ENCODE measurements at regions not wholly inside any gene's neighbourhood (a gene's known extent, or its start where the extent isn't known, plus 50 kb on each side); places are given as distances from the start of the nearest gene placed in this dataset.
"Not testable (repeated sequence)": the region's sequence is repeated elsewhere in the genome, so short reads cannot be mapped to it uniquely, and the experiment has no call there.

DNA sequence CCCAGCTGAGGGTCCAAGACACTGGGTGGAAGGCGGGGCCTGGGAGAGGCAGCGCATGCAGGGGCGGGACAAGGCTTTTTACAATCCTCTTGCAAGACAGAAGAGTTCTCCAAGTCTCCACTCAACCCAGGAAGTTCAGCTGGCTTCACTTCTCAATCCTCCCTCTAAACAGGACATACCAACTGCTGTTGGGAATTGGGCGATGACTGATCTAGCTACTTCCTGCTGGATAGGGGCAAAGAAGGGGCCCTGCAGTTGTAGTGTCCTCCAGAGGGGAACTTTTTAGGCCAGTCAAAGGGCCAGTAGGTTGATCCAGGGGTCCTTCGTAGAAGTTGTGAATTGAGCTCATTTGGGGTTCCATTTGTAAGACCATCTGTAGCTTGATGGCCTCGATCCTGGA, 94.6 kb upstream of the TERB2 start:
- no peak overlapping the region for H3K27ac Mint-ChIP-seq
- H3K4me1 Mint-ChIP-seq = no peaks in the 10 kb centered on the region
- Histone ChIP-seq H3K9me3 (ENCODE audit: control insufficient read depth in 1 of 2, low read length in 2 of 2) (no peaks in the 10 kb centered on the region), H3K4me1 (ENCODE audit: insufficient read depth, low read length) (no peaks in the 10 kb centered on the region), H3K27ac (ENCODE audit: low read depth, low read length) (no peak overlapping the region), H3K36me3 (ENCODE audit: insufficient read depth, low read length) (no peaks in the 10 kb centered on the region), H3K4me3 (ENCODE audit: low read length in 2 of 2) (no peak overlapping the region), H3K27me3 (ENCODE audit: insufficient read depth, low read length) (no peaks in the 10 kb centered on the region)
- peaks cover 0 to 13% (median 3%) of the 10 kb centered on the region in 8 donors for H3K9me3 Mint-ChIP-seq
- H3K27me3 Mint-ChIP-seq = peaks cover 1 to 4% of the 10 kb centered on the region in 2 donors
- intact Hi-C loops (cut with micrococcal nuclease) = no loop called here
- DNase-seq = no peak
- CTCF ChIA-PET (ENCODE audit: partially characterized antibody) = no interaction called here
- H3K4me3 Mint-ChIP-seq = no peak overlapping the region
- H3K36me3 Mint-ChIP-seq = peaks cover 0 to 6% of the 10 kb centered on the region in 2 donors
- POLR2A ChIA-PET (ENCODE audit: partially characterized antibody) = no interaction called here

DNA sequence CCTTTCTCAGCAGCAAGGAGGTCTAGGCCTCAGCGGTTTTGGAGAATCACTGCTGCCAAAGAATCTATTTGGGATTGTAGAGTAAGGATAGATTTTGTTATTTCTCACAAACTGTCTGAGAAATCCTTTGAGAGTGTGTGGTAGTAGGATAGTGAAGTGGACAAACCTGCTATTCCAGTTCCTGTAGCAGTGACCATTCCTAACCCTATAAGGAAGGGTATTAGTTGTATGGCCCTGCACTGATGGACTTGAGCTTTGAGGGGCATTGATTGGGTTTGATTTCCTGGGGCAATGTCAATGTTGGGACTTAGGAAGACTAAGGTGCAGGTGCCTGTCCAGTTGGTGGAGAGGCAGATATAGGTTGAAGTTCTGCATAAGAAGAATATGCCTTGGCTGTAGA, 93.6 kb upstream of the TERB2 start:
- intact Hi-C loops (cut with micrococcal nuclease); H3K27ac Mint-ChIP-seq; DNase-seq; H3K4me1 ChIP-seq (ENCODE audit: insufficient read depth, low read length); H3K4me1 Mint-ChIP-seq; H3K36me3 Mint-ChIP-seq; H3K27ac ChIP-seq (ENCODE audit: low read depth, low read length); H3K27me3 Mint-ChIP-seq; H3K4me3 ChIP-seq (ENCODE audit: low read length in 2 of 2); POLR2A ChIA-PET (ENCODE audit: partially characterized antibody); H3K4me3 Mint-ChIP-seq; H3K36me3 ChIP-seq (ENCODE audit: insufficient read depth, low read length); H3K9me3 ChIP-seq (ENCODE audit: control insufficient read depth in 1 of 2, low read length in 2 of 2); H3K27me3 ChIP-seq (ENCODE audit: insufficient read depth, low read length): not testable (repeated sequence)
- CTCF ChIA-PET (ENCODE audit: partially characterized antibody) = interaction anchor here (0.6 kb wide), 1 partner anchor 287 kb away, joined by 3 read pairs; no protein-coding TSS in a partner anchor
- H3K9me3 Mint-ChIP-seq = peaks cover 0 to 17% (median 3%) of the 10 kb centered on the region in 8 donors

DNA sequence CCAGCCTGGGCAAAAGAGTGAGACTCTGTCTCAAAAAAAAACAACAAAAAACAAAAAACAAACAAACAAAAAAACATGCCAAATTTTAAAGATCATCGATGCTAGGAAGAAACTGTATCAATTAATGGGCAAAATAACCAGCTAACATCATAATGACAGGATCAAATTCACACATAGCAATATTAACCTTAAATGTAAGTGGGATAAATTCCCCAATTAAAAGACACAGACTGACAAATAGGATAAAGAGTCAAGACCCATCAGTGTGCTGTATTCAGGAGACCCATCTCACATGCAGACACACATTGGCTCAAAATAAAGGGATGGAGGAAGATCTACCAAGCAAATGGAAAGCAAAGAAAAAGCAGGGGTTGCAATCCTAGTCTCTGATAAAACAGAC, 88.4 kb upstream of the TERB2 start:
- intact Hi-C loops (cut with micrococcal nuclease); H3K36me3 ChIP-seq (ENCODE audit: insufficient read depth, low read length); POLR2A ChIA-PET (ENCODE audit: partially characterized antibody); H3K27ac Mint-ChIP-seq; H3K4me1 Mint-ChIP-seq; H3K9me3 Mint-ChIP-seq; DNase-seq; H3K4me1 ChIP-seq (ENCODE audit: insufficient read depth, low read length); CTCF ChIA-PET (ENCODE audit: partially characterized antibody); H3K27ac ChIP-seq (ENCODE audit: low read depth, low read length); H3K27me3 ChIP-seq (ENCODE audit: insufficient read depth, low read length); H3K27me3 Mint-ChIP-seq; H3K9me3 ChIP-seq (ENCODE audit: control insufficient read depth in 1 of 2, low read length in 2 of 2); H3K4me3 Mint-ChIP-seq; H3K4me3 ChIP-seq (ENCODE audit: low read length in 2 of 2); H3K36me3 Mint-ChIP-seq: not testable (repeated sequence)

DNA sequence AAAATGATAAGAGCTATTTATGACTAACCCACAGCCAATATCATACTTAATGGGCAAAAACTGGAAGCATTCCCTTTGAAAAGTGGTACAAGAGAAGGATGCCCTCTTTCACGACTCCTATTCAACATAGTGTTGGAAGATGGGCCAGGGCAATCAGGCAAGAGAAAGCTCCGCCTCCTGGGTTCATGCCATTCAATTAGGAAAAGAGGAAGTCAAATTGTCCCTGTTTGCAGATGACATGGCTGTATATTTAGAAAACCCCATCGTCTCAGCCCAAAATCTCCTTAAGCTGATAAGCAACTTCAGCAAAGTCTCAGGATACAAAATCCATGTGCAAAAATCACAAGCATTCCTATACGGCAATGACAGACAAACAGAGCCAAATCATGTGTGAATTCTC, 86.4 kb upstream of the TERB2 start:
- peaks cover 2 to 22% (median 12%) of the 10 kb centered on the region in 8 donors for H3K9me3 Mint-ChIP-seq
- H3K27me3 Mint-ChIP-seq; H3K27ac Mint-ChIP-seq; H3K27me3 ChIP-seq (ENCODE audit: insufficient read depth, low read length); H3K4me1 Mint-ChIP-seq; H3K27ac ChIP-seq (ENCODE audit: low read depth, low read length); H3K4me1 ChIP-seq (ENCODE audit: insufficient read depth, low read length); intact Hi-C loops (cut with micrococcal nuclease); H3K4me3 Mint-ChIP-seq; H3K9me3 ChIP-seq (ENCODE audit: control insufficient read depth in 1 of 2, low read length in 2 of 2); H3K4me3 ChIP-seq (ENCODE audit: low read length in 2 of 2); CTCF ChIA-PET (ENCODE audit: partially characterized antibody); DNase-seq; H3K36me3 ChIP-seq (ENCODE audit: insufficient read depth, low read length); POLR2A ChIA-PET (ENCODE audit: partially characterized antibody); H3K36me3 Mint-ChIP-seq: not testable (repeated sequence)

DNA sequence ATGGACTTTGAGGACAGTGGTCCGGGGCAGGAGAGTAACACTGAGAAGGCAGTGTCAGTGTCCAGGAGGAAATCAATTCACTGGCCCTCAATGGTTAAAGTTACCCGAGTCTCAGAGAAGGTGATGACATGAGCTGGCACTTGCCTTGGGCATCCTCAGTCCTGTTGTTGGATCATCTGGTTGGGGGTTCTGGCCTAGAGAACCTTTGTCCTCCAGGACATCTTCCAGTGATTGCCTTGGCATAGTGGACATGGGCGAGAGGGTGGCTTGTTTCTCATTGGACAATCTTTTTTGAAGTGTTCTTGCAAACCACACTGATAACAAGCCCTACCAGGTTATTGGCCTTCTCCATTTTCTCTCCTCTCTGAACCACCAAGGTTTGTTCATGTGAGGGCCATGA, 83.4 kb upstream of the TERB2 start:
- H3K4me3 ChIP-seq (ENCODE audit: low read length in 2 of 2) = no peak overlapping the region
- ChIA-PET CTCF (ENCODE audit: partially characterized antibody) (no interaction called here), POLR2A (ENCODE audit: partially characterized antibody) (no interaction called here)
- H3K4me1 Mint-ChIP-seq = no peaks in the 10 kb centered on the region
- peaks cover 0 to 4% of the 10 kb centered on the region in 2 donors for H3K9me3 ChIP-seq (ENCODE audit: control insufficient read depth in 1 of 2, low read length in 2 of 2)
- H3K36me3 Mint-ChIP-seq = peaks cover 5% of the 10 kb centered on the region in 2 donors
- H3K27me3 Mint-ChIP-seq = peaks cover 0 to 6% of the 10 kb centered on the region in 2 donors
- no peak overlapping the region for H3K27ac ChIP-seq (ENCODE audit: low read depth, low read length)
- H3K4me1 ChIP-seq (ENCODE audit: insufficient read depth, low read length) = no peaks in the 10 kb centered on the region
- H3K27me3 ChIP-seq (ENCODE audit: insufficient read depth, low read length) = no peaks in the 10 kb centered on the region
- no peak for DNase-seq
- no peak overlapping the region for H3K4me3 Mint-ChIP-seq
- no peaks in the 10 kb centered on the region for H3K36me3 ChIP-seq (ENCODE audit: insufficient read depth, low read length)
- H3K27ac Mint-ChIP-seq = no peak overlapping the region
- H3K9me3 Mint-ChIP-seq = peaks cover 3 to 49% (median 32%) of the 10 kb centered on the region in 8 donors
- intact Hi-C loops (cut with micrococcal nuclease) = no loop called here

DNA sequence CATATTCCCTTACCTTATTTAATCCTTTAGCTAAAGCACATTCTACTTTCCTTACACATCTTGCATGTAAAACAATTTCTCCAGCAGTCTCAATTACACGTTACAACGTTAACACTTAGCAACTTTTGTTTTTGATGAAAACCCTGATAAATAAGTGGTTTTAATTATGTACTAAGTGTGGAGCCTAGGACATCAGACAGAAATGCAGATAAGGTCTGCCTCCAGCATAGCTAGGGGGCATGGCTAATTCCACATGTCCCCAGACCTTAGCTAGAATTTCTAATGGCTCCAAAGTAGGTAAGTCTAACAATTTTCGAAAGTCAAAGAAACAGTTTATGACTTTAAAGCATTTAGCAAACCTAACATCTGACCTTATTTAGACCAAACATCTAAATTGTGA, 77.4 kb upstream of the TERB2 start:
- peaks cover 3 to 60% (median 41%) of the 10 kb centered on the region in 8 donors for H3K9me3 Mint-ChIP-seq
- H3K27me3 Mint-ChIP-seq = peaks cover 5 to 14% of the 10 kb centered on the region in 2 donors
- H3K4me1 Mint-ChIP-seq = peaks cover 0 to 4% (median 2%) of the 10 kb centered on the region in 4 donors
- Histone ChIP-seq H3K27me3 (ENCODE audit: insufficient read depth, low read length) (no peaks in the 10 kb centered on the region), H3K4me1 (ENCODE audit: insufficient read depth, low read length) (no peaks in the 10 kb centered on the region), H3K27ac (ENCODE audit: low read depth, low read length) (no peak overlapping the region), H3K36me3 (ENCODE audit: insufficient read depth, low read length) (no peaks in the 10 kb centered on the region), H3K4me3 (ENCODE audit: low read length in 2 of 2) (no peak overlapping the region), H3K9me3 (ENCODE audit: control insufficient read depth in 1 of 2, low read length in 2 of 2) (peaks cover 0 to 5% of the 10 kb centered on the region in 2 donors)
- POLR2A ChIA-PET (ENCODE audit: partially characterized antibody) = no interaction called here
- CTCF ChIA-PET (ENCODE audit: partially characterized antibody) = interaction anchor here (0.7 kb wide), 1 partner anchor 26 kb away, joined by 3 read pairs; no protein-coding TSS in a partner anchor
- DNase-seq = no peak
- no peak overlapping the region for H3K4me3 Mint-ChIP-seq
- H3K27ac Mint-ChIP-seq = no peak overlapping the region
- H3K36me3 Mint-ChIP-seq = peaks cover 7 to 11% of the 10 kb centered on the region in 2 donors
- intact Hi-C loops (cut with micrococcal nuclease) = no loop called here

DNA sequence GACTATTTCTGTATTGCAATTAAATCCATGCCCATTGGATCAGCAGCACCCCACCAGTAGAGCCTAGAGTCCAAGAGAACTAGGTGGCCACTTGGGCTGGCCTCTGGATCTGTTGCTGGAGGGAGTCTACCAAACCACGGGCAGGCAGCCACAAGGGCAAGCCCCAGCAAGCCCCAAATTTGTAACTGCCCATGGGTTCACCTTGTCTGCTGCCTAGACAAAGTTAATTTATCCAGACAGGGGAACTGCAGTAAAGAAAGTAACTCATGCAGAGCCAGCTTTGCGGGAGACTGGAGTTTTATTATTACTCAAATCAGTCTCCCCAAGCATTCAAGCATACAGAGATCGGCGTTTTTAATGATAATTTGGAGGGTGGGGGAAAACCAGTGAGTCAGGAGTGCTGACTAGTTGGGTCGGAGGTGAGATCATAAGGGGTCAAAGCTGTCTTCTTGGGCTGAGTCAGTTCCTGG, 74.0 kb upstream of the TERB2 start:
- no peak for DNase-seq
- Histone ChIP-seq H3K27ac (ENCODE audit: low read depth, low read length) (no peak overlapping the region), H3K36me3 (ENCODE audit: insufficient read depth, low read length) (no peaks in the 10 kb centered on the region), H3K4me3 (ENCODE audit: low read length in 2 of 2) (no peak overlapping the region), H3K4me1 (ENCODE audit: insufficient read depth, low read length) (no peaks in the 10 kb centered on the region), H3K9me3 (ENCODE audit: control insufficient read depth in 1 of 2, low read length in 2 of 2) (peaks cover 0 to 5% of the 10 kb centered on the region in 2 donors), H3K27me3 (ENCODE audit: insufficient read depth, low read length) (no peaks in the 10 kb centered on the region)
- Mint-ChIP-seq H3K4me3 (peak overlapping the region in 1 of 8 donors; percentile 63), H3K4me1 (peaks cover 0 to 4% (median 2%) of the 10 kb centered on the region in 4 donors), H3K36me3 (peaks cover 3 to 8% of the 10 kb centered on the region in 2 donors), H3K9me3 (peaks cover 3 to 25% (median 18%) of the 10 kb centered on the region in 8 donors), H3K27me3 (peaks cover 5 to 11% of the 10 kb centered on the region in 2 donors), H3K27ac (no peak overlapping the region)
- intact Hi-C loops (cut with micrococcal nuclease) = no loop called here
- ChIA-PET CTCF (ENCODE audit: partially characterized antibody) (no interaction called here), POLR2A (ENCODE audit: partially characterized antibody) (no interaction called here)
